ENCODE measurements at regions not wholly inside any gene's neighbourhood (a gene's known extent, or its start where the extent isn't known, plus 50 kb on each side); places are given as distances from the start of the nearest gene placed in this dataset.

- TF ChIP-seq CEBPB (IDR thresholded peaks at IDR 0.05) (no peak), FOXM1 (IDR thresholded peaks at IDR 0.05; ENCODE audit: borderline replicate concordance, low read depth) (no peak), CREB1 (IDR thresholded peaks at IDR 0.05; ENCODE audit: low read depth) (no peak)
These were observed 715.8 kb upstream of the KIF2B start for GRCh38 chr17:53106886-53107285.

GRCh38 chr17:53101706-53102105, 721.0 kb upstream of the KIF2B start:
- TF ChIP-seq CEBPB (IDR thresholded peaks at IDR 0.05) = no peak
- TF ChIP-seq TAF1 (IDR thresholded peaks at IDR 0.05; ENCODE audit: low read depth) = no peak
- no peak for TF ChIP-seq NFIC (IDR thresholded peaks at IDR 0.05)
- no peak for TF ChIP-seq CREB1 (IDR thresholded peaks at IDR 0.05; ENCODE audit: low read depth)
- no peak for TF ChIP-seq EP300 (IDR thresholded peaks at IDR 0.05; ENCODE audit: borderline replicate concordance)
- no peak for TF ChIP-seq TEAD4 (IDR thresholded peaks at IDR 0.05)
- TF ChIP-seq MAX (IDR thresholded peaks at IDR 0.05) = no peak
- no peak for TF ChIP-seq EGR1 (IDR thresholded peaks at IDR 0.05)
- TF ChIP-seq REST (IDR thresholded peaks at IDR 0.05; ENCODE audit: low read depth) = no peak
- no peak for TF ChIP-seq USF1 (IDR thresholded peaks at IDR 0.05)
- no peak for TF ChIP-seq ZBTB7A (IDR thresholded peaks at IDR 0.05; ENCODE audit: low read depth)
- TF ChIP-seq RAD21 (IDR thresholded peaks at IDR 0.05; ENCODE audit: low read depth) = no peak

GRCh38 chr17:53100126-53100525, 722.6 kb upstream of the KIF2B start:
- TF ChIP-seq TCF12 (IDR thresholded peaks at IDR 0.05; ENCODE audit: low read depth) (no peak), USF1 (IDR thresholded peaks at IDR 0.05) (no peak), REST (IDR thresholded peaks at IDR 0.05; ENCODE audit: low read depth) (no peak), CREB1 (IDR thresholded peaks at IDR 0.05; ENCODE audit: low read depth) (no peak), NFIC (IDR thresholded peaks at IDR 0.05) (no peak), CEBPB (IDR thresholded peaks at IDR 0.05) (no peak), YY1 (IDR thresholded peaks at IDR 0.05; ENCODE audit: low read depth) (no peak), EP300 (IDR thresholded peaks at IDR 0.05; ENCODE audit: borderline replicate concordance) (no peak), FOXM1 (IDR thresholded peaks at IDR 0.05; ENCODE audit: borderline replicate concordance, low read depth) (no peak), MAX (IDR thresholded peaks at IDR 0.05) (no peak)

GRCh38 chr17:53093391-53093790, 729.3 kb upstream of the KIF2B start:
- TF ChIP-seq YY1 (IDR thresholded peaks at IDR 0.05; ENCODE audit: low read depth) = no peak
- no peak for TF ChIP-seq EP300 (IDR thresholded peaks at IDR 0.05; ENCODE audit: borderline replicate concordance)
- no peak for TF ChIP-seq TAF1 (IDR thresholded peaks at IDR 0.05; ENCODE audit: low read depth)
- TF ChIP-seq NFIC (IDR thresholded peaks at IDR 0.05) = no peak
- no peak for TF ChIP-seq REST (IDR thresholded peaks at IDR 0.05; ENCODE audit: low read depth)
- TF ChIP-seq CEBPB (IDR thresholded peaks at IDR 0.05) = no peak
- TF ChIP-seq EGR1 (IDR thresholded peaks at IDR 0.05) = no peak
- no peak for TF ChIP-seq MAX (IDR thresholded peaks at IDR 0.05)
- TF ChIP-seq FOXM1 (IDR thresholded peaks at IDR 0.05; ENCODE audit: borderline replicate concordance, low read depth) = no peak
- no peak for TF ChIP-seq RAD21 (IDR thresholded peaks at IDR 0.05; ENCODE audit: low read depth)
- no peak for TF ChIP-seq ZBTB7A (IDR thresholded peaks at IDR 0.05; ENCODE audit: low read depth)
- TF ChIP-seq CREB1 (IDR thresholded peaks at IDR 0.05; ENCODE audit: low read depth) = no peak
- no peak for TF ChIP-seq USF1 (IDR thresholded peaks at IDR 0.05)
- no peak for TF ChIP-seq TEAD4 (IDR thresholded peaks at IDR 0.05)

Data from Ishikawa (cell line).